Lung (tissue), 11 donors: ENCODE measurements at regions not wholly inside any gene's neighbourhood (a gene's known extent, or its start where the extent isn't known, plus 50 kb on each side); places are given as distances from the start of the nearest gene placed in this dataset.
A peak's percentile ranks its signal among the peaks of the same experiment; 100 is the strongest.

Experiments
- ATAC-seq: fragments of 200-7000 bp; cut with Tn5 transposase; one replicate; pipeline ENCODE4 v1.9.1; 2020; ENCODE audit warnings: moderate number of reproducible peaks; ENCODE audit not compliant: insufficient read depth, low FRiP score
- DNase-seq, 3 donors: peaks; one replicate each; pipeline ENCODE4 v3.0.0-alpha.2; 2013 to 2017
- H3K27ac ChIP-seq, 2 donors: one replicate each; pipeline ENCODE4 v1.5.1; 2013; ENCODE audit warnings: mild to moderate bottlenecking in 2 of 2, moderate library complexity in 2 of 2, control low read depth in 1 of 2, inconsistent platforms in 1 of 2, low read depth in 1 of 2, low read length in 1 of 2
- H3K27me3 ChIP-seq, 3 donors: one replicate each; pipeline ENCODE4 v1.5.1; 2013; ENCODE audit warnings: low read length in 2 of 3; ENCODE audit not compliant: control insufficient read depth in 3 of 3, insufficient read depth in 3 of 3
- H3K36me3 ChIP-seq, 4 donors: one replicate each; pipeline ENCODE4 v1.5.1; 2013; ENCODE audit warnings: low read length in 4 of 4, mild to moderate bottlenecking in 1 of 4, moderate library complexity in 1 of 4; ENCODE audit not compliant: control insufficient read depth in 4 of 4, insufficient read depth in 4 of 4
- H3K4me1 ChIP-seq, 5 donors: one replicate each; pipeline ENCODE4 v1.5.1; 2013; ENCODE audit warnings: low read length in 5 of 5, mild to moderate bottlenecking in 2 of 5, moderate library complexity in 1 of 5; ENCODE audit not compliant: control insufficient read depth in 5 of 5, insufficient read depth in 5 of 5
- H3K4me3 ChIP-seq: one replicate; pipeline ENCODE4 v1.5.1; 2013; ENCODE audit warnings: mild to moderate bottlenecking, control low read depth, moderate library complexity
- H3K9ac ChIP-seq, 2 donors: one replicate each; pipeline ENCODE4 v1.5.1; 2013; ENCODE audit warnings: low read length in 2 of 2, control low read depth in 1 of 2; ENCODE audit not compliant: insufficient read depth in 1 of 2
- H3K9me3 ChIP-seq, 4 donors: one replicate each; pipeline ENCODE4 v1.5.1; 2013; ENCODE audit warnings: low read length in 3 of 4, mild to moderate bottlenecking in 1 of 4, moderate library complexity in 1 of 4; ENCODE audit not compliant: control insufficient read depth in 4 of 4, insufficient read depth in 3 of 4
- CTCF ChIP-seq: IDR thresholded peaks from 2 replicates; pipeline ENCODE4 v1.5.1; 2012; ENCODE audit warnings: mild to moderate bottlenecking; ENCODE audit errors: control extremely low read depth, extremely low read depth
- WGBS, 2 donors: extraction: QIAGEN DNeasy Blood & Tissue Kit; methylation state at CpG; one replicate each; pipeline ENCODE4 v1.1.7; 2013; 5-methylcytosine and 5-hydroxymethylcytosine counted together
- donor health status: control.
- donor health status: control.
- donor health status: Bipolar disorder and iron deficiency.
- donor health status: healthy.
- donor health status: DM: yes; HTN: yes; CAD: no.

DNA sequence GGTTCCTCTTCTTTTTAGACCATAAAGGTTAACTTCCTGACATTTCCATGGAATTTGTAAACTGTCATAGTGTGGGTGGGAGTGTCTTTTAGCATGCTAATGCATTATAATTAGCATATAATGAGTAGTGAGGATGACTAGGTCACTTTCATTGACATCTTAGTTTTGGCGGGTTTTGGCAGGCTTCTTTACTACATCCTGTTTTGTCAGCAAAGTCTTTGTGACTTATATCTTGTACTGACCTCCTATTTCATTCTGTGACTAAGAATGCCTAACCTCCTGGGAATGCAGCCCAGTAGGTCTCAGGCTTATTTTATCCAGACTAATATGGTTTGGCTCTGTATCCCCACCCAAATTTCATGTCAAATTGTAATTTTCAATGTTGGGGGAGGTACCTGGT lies 149.6 kb upstream of the SYNCRIP start:
- Histone ChIP-seq H3K4me1 (no peaks in the 10 kb centered on the region), H3K4me3 (no peak overlapping the region), H3K27me3 (no peaks in the 10 kb centered on the region), H3K27ac (no peak overlapping the region), H3K9ac (no peak overlapping the region), H3K36me3 (no peaks in the 10 kb centered on the region), H3K9me3 (peaks cover 0 to 9% (median 3%) of the 10 kb centered on the region in 4 donors)
- no peak for TF ChIP-seq CTCF
- ATAC-seq (no peak), DNase-seq (peak in 1 of 3 donors; percentile 9)
- 77 to 82% methylated on average over 1 of the region's 1 CpG for WGBS, 2 donors

DNA sequence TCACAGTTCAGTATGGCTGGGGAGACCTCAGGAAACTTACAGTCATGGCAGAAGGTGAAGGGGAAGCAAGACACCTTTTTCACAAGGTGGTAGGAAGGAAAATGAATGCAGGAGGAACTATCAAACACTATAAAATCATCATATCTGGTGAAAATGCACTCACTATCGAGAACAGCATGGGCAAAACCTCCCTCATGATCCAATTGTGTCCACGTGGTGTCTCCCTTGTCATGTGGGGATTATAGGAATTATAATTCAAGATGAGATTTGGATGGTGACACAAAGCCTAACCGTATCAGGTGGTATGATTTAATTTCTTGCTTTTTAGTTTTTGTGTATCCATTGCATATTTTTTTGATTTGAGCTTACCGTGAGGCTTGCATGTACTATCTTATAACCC lies 133.2 kb upstream of the SYNCRIP start:
- DNase-seq = no peak
- H3K9ac ChIP-seq = no peak overlapping the region
- H3K4me3 ChIP-seq = no peak overlapping the region
- no peak for TF ChIP-seq CTCF
- peaks cover 0 to 10% (median 3%) of the 10 kb centered on the region in 4 donors for H3K9me3 ChIP-seq
- WGBS, 2 donors = 74 to 89% methylated on average over 4 of the region's 4 CpGs
- H3K27me3 ChIP-seq = no peaks in the 10 kb centered on the region
- no peak for ATAC-seq
- no peaks in the 10 kb centered on the region for H3K36me3 ChIP-seq
- H3K4me1 ChIP-seq = no peaks in the 10 kb centered on the region
- no peak overlapping the region for H3K27ac ChIP-seq

DNA sequence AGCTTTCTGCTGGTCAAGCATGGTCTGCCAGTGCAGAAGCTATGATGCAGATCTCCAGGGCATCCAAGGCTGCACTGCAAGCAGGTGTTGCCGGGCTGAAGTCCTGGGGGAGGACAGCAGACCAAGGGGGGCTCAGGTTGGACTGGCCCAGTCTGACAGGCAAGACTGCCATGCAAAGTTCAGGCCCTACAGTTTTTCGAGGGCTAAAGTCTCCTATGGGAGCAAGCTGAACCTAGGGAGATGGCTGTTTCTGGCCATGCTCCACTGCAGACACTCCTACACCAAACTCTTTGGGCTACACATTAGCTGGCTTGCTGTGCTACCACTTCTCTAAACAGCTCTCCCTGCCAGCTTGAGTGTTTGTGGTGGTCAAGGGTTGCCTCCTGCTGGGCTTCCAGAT lies 130.0 kb upstream of the SYNCRIP start:
- ATAC-seq (no peak), DNase-seq (no peak)
- no peak for TF ChIP-seq CTCF
- Histone ChIP-seq H3K9me3 (peaks cover 0 to 3% (median 0%) of the 10 kb centered on the region in 4 donors), H3K4me3 (no peak overlapping the region), H3K27ac (no peak overlapping the region), H3K27me3 (no peaks in the 10 kb centered on the region), H3K9ac (no peak overlapping the region), H3K36me3 (no peaks in the 10 kb centered on the region), H3K4me1 (no peaks in the 10 kb centered on the region)
- WGBS, 2 donors = 77 to 82% methylated on average over 2 of the region's 2 CpGs

- Histone ChIP-seq H3K36me3 (no peaks in the 10 kb centered on the region), H3K4me1 (no peaks in the 10 kb centered on the region), H3K27me3 (no peaks in the 10 kb centered on the region), H3K27ac (no peak overlapping the region), H3K9ac (no peak overlapping the region), H3K4me3 (no peak overlapping the region), H3K9me3 (peaks cover 0 to 3% (median 0%) of the 10 kb centered on the region in 4 donors)
- WGBS, 2 donors = 74 to 80% methylated on average over 3 of the region's 3 CpGs
- no peak for TF ChIP-seq CTCF
- no peak for ATAC-seq
- DNase-seq = no peak
Observed at GRCh38 chr6:85771925-85772430, 129.3 kb upstream of the SYNCRIP start.
